Amniotic epithelial cell (primary cell): ENCODE measurements at regions not wholly inside any gene's neighbourhood (a gene's known extent, or its start where the extent isn't known, plus 50 kb on each side); places are given as distances from the start of the nearest gene placed in this dataset.

Experiments used
- DNase-seq: peaks from one replicate; pipeline ENCODE4 v3.0.0-alpha.2; 2010; ENCODE audit warnings: low read depth

- DNase-seq = peak; percentile 61
These were observed 51.2 kb upstream of the CDH5 start for GRCh38 chr16:66315210-66315825.

DNA sequence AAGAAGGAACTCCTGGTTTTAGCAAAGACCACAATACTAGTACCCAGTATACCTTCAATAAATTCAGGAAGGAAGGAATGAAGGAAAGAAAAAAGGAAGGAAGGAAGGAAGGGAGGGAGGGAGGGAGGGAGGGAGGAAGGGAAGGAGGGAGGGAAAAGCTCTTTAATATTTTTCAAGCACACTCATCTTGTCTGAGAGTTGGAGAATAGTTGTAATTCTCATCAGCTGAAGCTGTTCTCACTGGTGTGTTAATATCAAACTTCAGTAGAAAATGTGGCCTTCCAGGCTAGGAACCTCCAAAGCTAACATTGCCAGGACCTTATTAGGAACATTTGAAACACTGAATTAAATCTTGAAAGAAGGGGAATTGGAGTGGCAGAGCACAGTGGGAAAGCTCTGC, 55.2 kb upstream of the CDH5 start:
- DNase-seq = no peak

- no peak for DNase-seq
These were observed 57.2 kb upstream of the CDH5 start for GRCh38 chr16:66309215-66309807.

- no peak for DNase-seq
These were observed 58.4 kb upstream of the CDH5 start for GRCh38 chr16:66308096-66308495.

GRCh38 chr16:66306366-66307150, 59.9 kb upstream of the CDH5 start:
- no peak for DNase-seq

GRCh38 chr16:66304961-66305360, 61.5 kb upstream of the CDH5 start:
- DNase-seq = no peak

GRCh38 chr16:66304151-66304550, 62.3 kb upstream of the CDH5 start:
- no peak for DNase-seq

- no peak for DNase-seq
These were observed 66.0 kb upstream of the CDH5 start for GRCh38 chr16:66300501-66300900.

- no peak for DNase-seq
These were observed 66.5 kb upstream of the CDH5 start for GRCh38 chr16:66300037-66300436.

DNA sequence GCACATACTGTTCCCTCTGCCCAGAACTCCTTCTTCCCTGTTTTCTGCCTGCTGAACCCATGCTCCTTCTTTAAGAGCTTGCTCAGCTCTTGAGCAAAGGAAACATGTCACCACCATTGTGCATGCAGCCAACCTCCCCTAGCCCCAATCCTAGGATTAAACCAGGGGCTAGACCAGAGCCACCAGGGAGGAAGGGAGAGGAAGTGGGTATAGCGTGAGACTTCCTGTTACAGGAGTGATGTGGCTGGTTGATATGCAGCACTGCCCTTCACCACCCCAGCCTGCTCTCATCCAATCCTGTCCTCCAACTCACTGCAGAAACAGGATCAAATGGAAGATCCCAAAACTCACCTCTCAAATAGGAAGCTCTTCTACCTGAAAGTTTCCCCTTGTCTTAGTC, 67.1 kb upstream of the CDH5 start:
- no peak for DNase-seq

DNA sequence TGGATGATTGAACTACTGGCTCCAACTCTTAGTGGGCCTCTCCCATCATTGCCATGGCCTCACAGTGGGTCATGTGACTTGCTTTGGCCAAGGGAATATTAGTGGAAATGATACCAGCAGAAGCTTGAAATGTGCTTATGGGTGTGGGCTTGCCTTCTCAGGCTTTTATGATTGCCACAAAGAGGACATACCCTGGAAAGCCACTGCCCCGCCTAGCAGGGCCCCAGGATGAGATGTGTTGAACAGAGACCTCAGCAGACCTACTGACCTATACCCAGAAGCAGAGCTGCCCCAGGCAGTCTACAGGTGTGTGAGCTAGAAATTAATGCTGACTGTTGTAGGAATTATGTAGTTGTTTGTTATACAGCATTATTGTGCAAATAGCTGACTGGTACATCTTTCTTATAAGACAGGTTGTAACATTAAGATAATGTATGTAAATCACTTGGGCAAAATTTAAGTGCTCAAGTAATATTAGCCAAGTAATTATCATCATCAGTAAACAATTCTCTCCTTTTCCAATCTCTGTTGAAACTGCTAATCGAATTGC, 67.8 kb upstream of the CDH5 start:
- no peak for DNase-seq

DNA sequence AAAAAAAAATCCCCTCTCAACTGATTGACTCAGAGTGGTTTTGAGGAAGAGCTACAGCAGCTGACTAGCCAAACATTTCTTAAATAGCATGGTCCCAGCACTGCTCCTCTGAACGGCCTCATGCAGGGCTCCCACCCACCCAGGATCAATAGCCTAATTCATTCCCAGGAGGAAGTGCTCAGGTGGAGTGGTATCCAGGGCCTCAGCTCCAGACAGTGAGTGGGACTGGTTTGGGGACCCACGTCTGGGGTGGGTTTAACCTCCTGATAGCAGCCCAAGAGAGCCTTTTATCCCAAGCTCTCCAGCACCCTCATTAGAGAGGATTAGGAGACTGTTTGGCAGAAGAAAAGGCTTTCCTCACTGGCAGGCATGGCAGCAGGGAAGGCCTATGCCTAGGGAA, 68.5 kb upstream of the CDH5 start:
- DNase-seq = no peak

GRCh38 chr16:66296591-66296990, 69.9 kb upstream of the CDH5 start:
- DNase-seq = no peak

DNA sequence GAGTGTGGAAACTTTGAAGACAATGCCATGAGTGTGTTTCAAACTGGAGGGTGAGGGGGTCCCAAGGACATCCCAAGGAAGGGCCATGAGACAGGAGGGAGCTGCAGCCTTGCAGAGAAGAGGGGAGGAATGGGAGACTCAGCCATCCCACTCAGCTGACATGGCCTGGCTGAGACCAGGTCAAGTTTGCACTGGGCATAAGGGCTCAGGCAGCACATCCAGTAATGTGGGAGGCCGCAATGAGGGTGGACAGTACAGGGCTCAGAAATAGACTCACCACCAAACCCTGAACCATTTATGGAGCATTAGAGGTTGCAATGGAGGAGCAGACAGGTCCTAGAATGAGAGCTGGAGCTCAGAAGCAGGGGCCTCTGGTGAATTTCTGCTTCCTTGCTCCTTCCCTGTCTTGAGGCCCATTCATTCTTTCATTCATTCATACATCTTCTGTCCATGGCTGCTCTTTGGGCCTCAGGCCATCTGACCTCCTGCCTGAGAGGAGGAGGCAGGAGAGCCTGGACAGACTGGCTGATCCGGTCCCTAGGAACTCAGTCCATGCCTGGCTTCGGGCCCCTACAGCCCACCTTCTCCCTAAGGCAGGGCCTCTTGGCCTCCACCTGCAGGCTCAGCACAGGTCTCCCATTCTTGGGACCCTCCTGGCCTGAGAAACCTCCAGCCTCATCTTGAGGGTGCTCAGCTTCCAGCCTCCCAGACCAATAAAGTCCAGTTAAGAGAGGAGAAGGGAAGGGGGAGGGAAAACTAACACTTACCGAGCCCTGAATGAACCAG, 70.5 kb upstream of the CDH5 start:
- DNase-seq = no peak

GRCh38 chr16:66295213-66295612, 71.3 kb upstream of the CDH5 start:
- DNase-seq = no peak

DNA sequence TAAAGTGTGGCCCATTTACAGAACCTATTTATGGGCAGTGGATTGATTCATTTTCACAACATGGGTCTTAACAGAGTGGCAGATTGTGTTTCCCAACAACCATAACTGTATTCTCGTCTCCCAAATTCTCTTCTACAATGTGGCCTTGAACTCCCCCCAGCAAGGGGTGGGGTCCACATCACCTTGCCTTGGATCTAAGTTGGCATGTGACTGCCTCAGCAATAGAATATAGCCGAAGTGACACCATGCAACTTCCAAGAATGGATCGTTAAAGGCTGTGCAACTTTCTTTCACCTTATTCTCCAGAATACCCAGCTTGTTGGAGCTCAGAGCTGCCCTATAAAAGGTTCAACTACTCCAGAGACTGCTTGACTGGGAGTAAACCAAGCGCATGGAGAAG, 72.0 kb upstream of the CDH5 start:
- DNase-seq = no peak

- DNase-seq = no peak
These were observed 72.6 kb upstream of the CDH5 start for GRCh38 chr16:66293932-66294331.

DNA sequence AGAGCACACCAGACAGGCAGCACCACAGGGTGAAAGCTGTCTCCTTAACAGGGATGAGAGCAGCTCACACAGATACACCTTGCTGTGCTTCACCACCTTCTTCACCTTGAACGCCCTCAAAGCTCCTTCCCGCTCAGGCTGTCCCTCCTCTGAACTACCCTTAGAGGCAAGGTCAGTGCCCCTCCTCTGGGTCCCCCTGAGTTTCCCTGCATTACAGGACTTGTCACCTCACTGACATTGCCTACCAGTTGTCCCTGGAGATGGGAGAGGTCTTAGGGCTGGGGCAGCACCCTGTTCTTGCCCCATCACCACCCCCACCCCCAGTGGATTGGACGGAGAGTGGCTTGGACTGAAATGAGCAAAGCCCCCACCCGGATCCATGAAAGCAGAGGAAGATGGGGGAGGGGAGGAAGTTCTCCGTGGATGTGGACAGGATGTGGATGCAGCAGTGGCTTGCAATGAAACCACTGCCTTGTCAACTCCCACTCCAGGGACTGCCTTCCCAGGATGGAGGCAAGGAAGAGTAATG, 73.2 kb upstream of the CDH5 start:
- no peak for DNase-seq

GRCh38 chr16:66292241-66292935, 74.1 kb upstream of the CDH5 start:
- no peak for DNase-seq

GRCh38 chr16:66291833-66292232, 74.7 kb upstream of the CDH5 start:
- no peak for DNase-seq

DNA sequence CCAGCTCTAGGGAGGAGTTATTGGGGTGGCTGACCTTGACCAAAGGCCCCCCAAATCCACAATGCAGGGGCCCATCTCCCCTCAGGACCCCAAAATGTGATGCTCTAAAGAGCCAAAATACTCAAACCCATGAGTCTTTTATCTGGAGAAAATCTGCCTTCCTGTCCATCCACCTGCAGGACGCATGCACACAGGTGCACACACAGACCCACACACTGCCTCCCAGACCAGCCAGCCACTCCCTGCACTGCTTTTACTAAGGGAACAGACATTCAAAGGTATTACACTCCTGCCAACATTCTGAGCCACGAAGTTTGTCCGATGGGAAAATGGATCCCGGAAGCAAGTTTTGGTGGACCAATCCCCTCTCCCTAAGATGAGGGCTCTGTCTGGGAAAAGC, 76.1 kb upstream of the CDH5 start:
- DNase-seq = no peak

DNA sequence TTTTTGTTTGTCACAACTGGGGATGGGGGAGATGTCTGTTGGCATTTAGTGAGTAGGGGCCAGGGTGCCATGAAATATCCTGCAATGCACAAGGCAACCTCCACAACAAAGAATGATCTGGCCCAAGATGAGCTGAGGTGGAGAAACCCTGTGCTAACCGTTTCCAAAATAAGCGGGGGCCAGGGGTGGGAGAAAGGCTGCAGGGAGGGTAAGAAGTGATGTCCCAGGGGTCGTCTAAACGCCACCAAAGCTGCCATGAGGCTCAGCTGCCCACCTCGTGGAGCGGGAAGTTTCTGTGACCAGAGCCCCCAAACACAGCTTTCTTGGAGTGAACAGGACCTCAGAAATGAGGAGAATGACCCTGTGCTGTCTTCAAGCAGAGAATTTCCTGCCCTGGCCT, 76.5 kb upstream of the CDH5 start:
- DNase-seq = no peak
